D341Med (cell line): ENCODE measurements at regions not wholly inside any gene's neighbourhood (a gene's known extent, or its start where the extent isn't known, plus 50 kb on each side); places are given as distances from the start of the nearest gene placed in this dataset.
A peak's percentile ranks its signal among the peaks of the same experiment; 100 is the strongest.
"Not testable (repeated sequence)": the region's sequence is repeated elsewhere in the genome, so short reads cannot be mapped to it uniquely, and the experiment has no call there.

ENCODE experiments used
- DNase-seq: peaks from one replicate; pipeline ENCODE4 v3.0.0; 2012; ENCODE audit warnings: low spot score

DNA sequence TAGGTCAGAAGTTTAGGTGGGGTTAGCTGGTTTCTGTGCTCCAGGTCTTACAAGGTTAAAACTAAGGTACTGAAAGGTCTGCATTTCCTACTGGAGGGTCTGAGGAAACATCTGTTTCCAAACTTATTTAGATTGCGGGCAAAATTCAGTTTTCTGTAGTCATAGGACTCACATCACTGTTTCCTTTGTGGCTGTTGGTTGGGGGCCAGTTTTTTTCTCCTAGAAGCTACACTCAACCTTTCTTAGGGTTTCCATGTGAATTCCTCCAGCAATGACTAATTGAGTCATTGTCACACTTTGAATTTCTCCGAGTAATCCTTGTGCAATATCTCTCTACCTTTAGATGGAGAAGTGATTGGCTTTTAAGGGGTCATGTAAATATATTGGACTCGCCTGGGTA is 773.4 kb upstream of the SLITRK1 start:
- no peak for DNase-seq

GRCh38 chr13:84654654-84655275 is 772.5 kb upstream of the SLITRK1 start:
- DNase-seq, result no peak

- no peak for DNase-seq
These were observed 771.8 kb upstream of the SLITRK1 start for GRCh38 chr13:84653915-84654534.

- DNase-seq, result no peak
These were observed 769.4 kb upstream of the SLITRK1 start for GRCh38 chr13:84651705-84652104.

DNA sequence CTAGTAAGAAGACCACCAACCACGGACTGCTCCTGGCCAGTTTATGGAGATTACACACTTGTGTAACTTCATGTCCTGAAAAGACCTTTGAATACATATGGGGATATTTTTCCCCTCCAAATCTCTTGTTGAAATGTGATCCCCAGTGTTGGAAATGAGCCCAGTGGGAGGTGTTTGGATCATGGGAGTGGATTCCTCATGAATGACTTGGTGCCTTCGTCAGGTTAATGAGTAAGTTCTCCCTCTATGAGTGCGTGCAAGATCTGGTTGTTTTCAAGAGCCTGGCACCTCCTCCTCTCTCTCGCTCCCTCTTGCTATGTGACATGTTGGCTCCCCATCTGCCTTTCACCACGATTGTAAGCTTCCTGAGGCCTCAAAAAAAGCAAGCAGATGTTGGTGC is 769.0 kb upstream of the SLITRK1 start:
- no peak for DNase-seq

DNA sequence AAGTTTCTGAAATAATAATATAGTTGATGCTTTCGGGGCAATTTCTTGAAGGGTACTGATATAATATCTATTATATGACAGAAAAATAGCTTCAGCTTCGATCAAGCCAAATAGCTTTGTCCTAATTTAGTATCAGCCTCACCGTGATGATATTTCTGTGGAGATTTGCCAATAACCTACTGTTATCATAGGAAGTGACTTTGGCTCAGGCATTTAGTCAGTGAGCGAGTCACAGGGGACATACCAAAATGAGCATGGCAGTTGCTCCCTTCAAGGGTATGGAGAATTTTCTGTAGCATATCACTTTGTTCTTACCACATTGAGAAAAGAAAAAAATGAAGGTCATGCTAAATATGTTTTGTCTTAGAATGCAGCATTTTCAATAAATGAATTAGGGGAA is 767.6 kb upstream of the SLITRK1 start:
- no peak for DNase-seq

- no peak for DNase-seq
These were observed 765.9 kb upstream of the SLITRK1 start for GRCh38 chr13:84648069-84648640.

DNA sequence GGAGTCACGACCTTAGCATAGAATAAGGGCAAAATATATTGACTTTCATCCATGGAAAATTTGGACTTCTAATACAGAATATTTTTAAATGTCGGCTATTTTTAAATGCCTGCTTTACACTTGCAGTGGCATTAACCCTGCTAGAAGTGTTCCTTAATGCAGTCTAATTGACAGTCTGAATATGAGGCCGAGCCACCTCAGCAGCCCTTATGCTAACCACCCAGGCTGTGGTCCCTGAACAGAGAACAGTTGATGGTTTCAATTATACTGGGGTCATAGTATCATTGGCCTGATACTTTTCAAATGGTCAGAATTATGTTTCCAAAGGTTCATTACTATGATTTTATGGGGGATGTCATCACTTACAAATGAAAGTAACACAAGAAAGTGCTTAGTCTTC is 764.7 kb upstream of the SLITRK1 start:
- no peak for DNase-seq

DNA sequence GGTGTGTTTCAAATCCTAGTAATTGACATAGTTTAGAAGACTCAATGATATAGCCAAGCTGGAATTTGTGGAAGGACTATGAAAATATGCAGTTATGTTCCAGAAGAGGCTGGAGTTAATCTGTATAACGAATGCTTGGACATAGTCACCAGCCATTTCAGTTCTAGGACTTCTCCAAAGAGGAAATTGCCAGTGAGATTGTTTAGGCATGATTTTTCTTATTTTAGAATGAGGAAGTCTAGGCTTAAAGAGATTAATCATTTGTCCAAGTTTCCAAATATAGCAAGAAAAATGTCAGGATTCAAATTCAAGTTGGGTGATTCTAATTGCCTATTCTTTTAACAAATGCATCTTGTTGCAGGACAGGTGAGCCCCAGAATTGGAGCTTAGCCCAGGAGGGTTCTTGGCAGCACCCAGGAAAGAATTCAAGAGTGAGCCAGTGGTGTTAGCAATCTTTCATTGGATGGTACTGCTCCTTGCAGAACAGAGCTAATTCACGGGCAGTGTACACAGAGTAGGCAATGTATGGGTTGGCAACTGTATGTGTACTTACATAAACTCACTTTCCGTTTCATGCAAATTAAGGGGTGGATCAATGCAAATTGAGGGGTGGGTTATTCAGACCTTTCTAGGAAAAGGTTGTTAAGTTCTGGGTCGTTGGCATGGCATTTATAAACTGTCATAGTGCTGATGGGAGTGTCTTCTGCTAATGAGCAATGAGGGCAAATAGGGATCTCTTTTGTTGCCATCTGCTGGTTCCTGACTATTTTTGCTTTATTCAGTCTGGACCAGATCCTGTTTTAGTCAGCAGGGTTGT is 763.1 kb upstream of the SLITRK1 start:
- no peak for DNase-seq

DNA sequence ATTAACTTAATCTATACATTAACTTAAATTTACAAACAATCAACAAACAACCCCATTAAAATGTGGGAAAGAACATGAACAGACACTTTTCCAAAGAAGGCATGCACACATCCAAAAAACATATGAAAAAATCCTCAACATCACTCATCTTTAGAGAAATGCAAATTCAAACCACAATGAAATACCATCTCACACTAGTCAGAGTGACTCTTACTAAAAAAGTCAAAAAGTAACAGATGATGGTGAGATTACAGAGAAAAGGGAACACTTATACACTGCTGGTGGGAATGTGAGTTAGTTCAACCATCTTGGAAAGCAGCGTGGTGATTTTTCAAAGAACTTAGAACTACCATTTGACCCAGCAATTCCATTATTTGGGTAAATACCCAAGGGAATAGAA is 759.2 kb upstream of the SLITRK1 start:
- no peak for DNase-seq

GRCh38 chr13:84640691-84641090 is 758.4 kb upstream of the SLITRK1 start:
- no peak for DNase-seq

DNA sequence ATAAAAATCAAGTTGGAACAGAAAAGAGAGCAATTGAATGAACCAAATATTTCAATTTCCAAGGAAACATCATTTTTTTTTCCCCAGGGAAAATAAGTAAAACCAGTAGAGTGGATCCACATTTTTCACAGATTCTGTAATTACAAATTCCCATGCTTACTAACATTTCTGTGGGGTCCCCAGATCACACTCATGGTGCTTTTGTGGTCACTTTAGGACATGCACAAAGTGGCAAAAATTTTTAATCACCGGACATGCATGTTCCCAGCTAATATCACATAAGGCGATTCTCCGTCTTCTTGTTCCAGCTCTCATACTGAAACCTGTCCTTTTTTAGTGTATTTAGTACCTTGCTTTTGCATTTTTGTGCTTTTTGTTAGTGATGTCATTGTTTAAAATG is 748.2 kb upstream of the SLITRK1 start:
- no peak for DNase-seq

DNA sequence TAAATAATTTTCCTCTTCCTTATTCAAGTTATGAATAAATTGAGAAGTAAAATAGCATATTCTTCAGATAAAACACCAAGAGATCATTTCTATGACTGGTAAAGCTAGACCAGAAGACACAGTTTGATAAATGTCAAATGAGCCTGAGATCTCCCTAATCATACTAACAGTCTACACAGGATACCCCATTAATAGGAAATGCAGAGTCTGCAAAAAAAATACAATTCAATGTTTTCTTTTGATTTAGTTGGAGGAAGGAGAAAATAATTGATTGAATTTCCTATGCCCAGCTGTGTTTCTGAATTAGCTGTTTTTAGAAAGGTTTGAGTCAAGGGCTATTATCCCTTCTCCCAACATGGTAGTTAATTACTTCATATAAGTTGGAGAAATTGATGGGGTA is 734.6 kb upstream of the SLITRK1 start:
- no peak for DNase-seq

DNA sequence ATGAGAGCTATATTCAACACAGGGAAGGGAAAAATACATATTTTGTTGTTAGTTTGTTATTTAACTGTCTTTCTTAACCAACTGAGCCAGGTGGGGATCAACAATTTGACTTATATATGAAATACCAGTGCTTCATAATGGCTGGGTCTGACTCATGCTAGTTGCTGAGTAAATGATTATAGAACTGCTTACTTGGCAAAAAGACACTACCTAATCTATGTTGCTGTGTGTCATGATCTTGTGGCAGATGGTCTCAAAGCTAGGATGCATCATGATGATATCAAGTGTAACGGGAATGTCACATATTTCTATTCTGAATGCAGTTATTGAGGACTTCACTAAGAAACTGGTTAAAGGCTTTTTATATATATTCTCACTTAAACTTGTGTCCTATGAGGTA is 727.4 kb upstream of the SLITRK1 start:
- no peak for DNase-seq

- no peak for DNase-seq
These were observed 725.2 kb upstream of the SLITRK1 start for GRCh38 chr13:84607261-84608013.

GRCh38 chr13:84606616-84607015 is 724.3 kb upstream of the SLITRK1 start:
- DNase-seq, result no peak

- DNase-seq, result no peak
These were observed 723.7 kb upstream of the SLITRK1 start for GRCh38 chr13:84605927-84606326.

- no peak for DNase-seq
These were observed 709.2 kb upstream of the SLITRK1 start for GRCh38 chr13:84591444-84591843.

GRCh38 chr13:84590663-84591062 is 708.4 kb upstream of the SLITRK1 start:
- no peak for DNase-seq

DNA sequence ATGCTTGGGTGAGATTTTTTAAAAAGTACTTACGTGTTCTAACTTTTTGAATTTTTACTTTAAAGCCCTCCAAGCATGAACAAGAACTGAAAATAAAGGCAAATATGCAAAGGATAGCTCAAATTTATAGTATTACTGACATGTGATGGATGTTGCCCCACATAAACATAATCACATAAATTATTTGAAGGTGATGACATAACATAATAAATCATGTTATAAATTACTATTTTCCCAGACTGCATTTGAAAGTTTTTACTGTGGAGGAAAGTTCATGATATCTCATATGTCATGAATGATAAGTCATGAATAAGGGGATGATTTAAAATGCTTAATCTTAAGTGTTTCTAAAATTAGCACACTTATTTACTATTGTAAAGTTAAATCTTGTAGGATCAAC is 705.7 kb upstream of the SLITRK1 start:
- DNase-seq, result no peak

DNA sequence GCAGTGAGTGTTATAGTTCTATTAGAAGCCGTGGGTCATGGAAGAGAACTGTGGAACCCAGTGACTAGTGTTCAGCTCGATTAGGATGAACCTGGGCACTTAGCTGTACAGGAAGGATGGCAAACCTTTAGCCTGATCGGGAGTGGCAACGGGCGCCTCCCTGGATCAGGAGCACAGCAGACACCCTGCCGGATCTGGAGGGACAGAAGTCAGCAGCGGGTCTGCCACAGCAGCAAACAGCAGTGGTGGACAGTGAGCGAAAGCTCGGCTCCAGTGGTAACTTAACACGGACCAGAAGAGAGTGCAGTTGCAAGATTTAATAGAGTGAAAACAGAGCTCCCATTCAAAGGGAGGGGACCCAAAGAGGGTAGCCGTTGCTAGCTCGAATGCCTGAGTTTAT is 697.6 kb upstream of the SLITRK1 start:
- DNase-seq, result not testable (repeated sequence)

- DNase-seq, result peak; percentile 11
These were observed 692.6 kb upstream of the SLITRK1 start for GRCh38 chr13:84574851-84575250.
